WTC11 (cell line): ENCODE measurements at regions not wholly inside any gene's neighbourhood (a gene's known extent, or its start where the extent isn't known, plus 50 kb on each side); places are given as distances from the start of the nearest gene placed in this dataset.

Source experiments
- ATAC-seq: fragments of 200-7000 bp; cut with Tn5 transposase; 2 replicates; pipeline ENCODE4 v1.10.0; 2021; ENCODE audit warnings: mild to moderate bottlenecking, moderate library complexity
- CTCF ChIA-PET: fragments of 300-600 bp; sonication (Branson Sonifier 250); formaldehyde crosslinking; loops from one replicate; lab custom pipeline; 2021; ENCODE audit warnings: antibody characterized with exemption; lab: Charles Lee
- POLR2A ChIA-PET: fragments of 350-600 bp; sonication (Branson Sonifier 250); formaldehyde crosslinking; loops from one replicate; lab custom pipeline; 2021; ENCODE audit warnings: antibody characterized with exemption; lab: Charles Lee
- DNase-seq: peaks from one replicate; pipeline ENCODE4 v3.0.0; 2021; ENCODE audit warnings: low spot score
- H3K27ac Mint-ChIP-seq: 2 replicates; pipeline ENCODE4 v1.8.0; 2021; ENCODE audit warnings: mixed read lengths
- H3K27me3 Mint-ChIP-seq: 2 replicates; pipeline ENCODE4 v1.8.0; 2021; ENCODE audit warnings: low read depth, mild to moderate bottlenecking, moderate library complexity, mixed read lengths
- H3K36me3 Mint-ChIP-seq: 2 replicates; pipeline ENCODE4 v1.8.0; 2021; ENCODE audit warnings: mixed read lengths
- H3K4me1 Mint-ChIP-seq: 2 replicates; pipeline ENCODE4 v1.8.0; 2022; ENCODE audit warnings: mixed read lengths
- H3K4me3 Mint-ChIP-seq: 2 replicates; pipeline ENCODE4 v1.8.0; 2021; ENCODE audit warnings: mild to moderate bottlenecking, moderate library complexity, mixed read lengths
- H3K9me3 Mint-ChIP-seq: 2 replicates; pipeline ENCODE4 v1.8.0; 2021; ENCODE audit warnings: mixed read lengths
- AFF4 ChIP-seq: sonication (generic); formaldehyde crosslinking; IDR thresholded peaks from 2 replicates; pipeline ENCODE4 v1.8.1; 2023; ENCODE audit warnings: mild to moderate bottlenecking, missing genetic modification reagents, borderline replicate concordance
- AR ChIP-seq: fragments of 250-450 bp; sonication (Bioruptor Pico); IDR thresholded peaks from 2 replicates; pipeline ENCODE4 v1.9.0; 2021; ENCODE audit warnings: mild to moderate bottlenecking
- ATF6 ChIP-seq: sonication (generic); formaldehyde crosslinking; IDR thresholded peaks from 2 replicates; pipeline ENCODE4 v1.8.1; 2023; ENCODE audit warnings: mild to moderate bottlenecking, missing genetic modification reagents
- CDX4 ChIP-seq: fragments of 250-450 bp; sonication (Bioruptor Pico); IDR thresholded peaks from 2 replicates; pipeline ENCODE4 v1.9.0; 2021; ENCODE audit warnings: moderate library complexity, mild to moderate bottlenecking, inconsistent platforms, borderline replicate concordance
- CREB1 ChIP-seq: sonication (generic); formaldehyde crosslinking; IDR thresholded peaks from 2 replicates; pipeline ENCODE4 v1.8.0; 2023; ENCODE audit warnings: mild to moderate bottlenecking, missing genetic modification reagents
- CREM ChIP-seq: sonication (generic); formaldehyde crosslinking; IDR thresholded peaks from 2 replicates; pipeline ENCODE4 v1.8.1; 2022; ENCODE audit warnings: mild to moderate bottlenecking, missing genetic modification reagents, moderate library complexity
- CTCF ChIP-seq: fragments of 200-600 bp; IDR thresholded peaks from 2 replicates; pipeline ENCODE4 v1.8.0; 2022; ENCODE audit warnings: antibody characterized with exemption
- EMX1 ChIP-seq: fragments of 250-450 bp; sonication (Bioruptor Pico); IDR thresholded peaks from 2 replicates; pipeline ENCODE4 v1.8.0; 2021; ENCODE audit warnings: mild to moderate bottlenecking
- KAT7 ChIP-seq: sonication (generic); formaldehyde crosslinking; IDR thresholded peaks from 2 replicates; pipeline ENCODE4 v1.8.1; 2023; ENCODE audit warnings: missing genetic modification reagents, mild to moderate bottlenecking, borderline replicate concordance
- MYBL2 ChIP-seq: sonication (generic); formaldehyde crosslinking; IDR thresholded peaks from 2 replicates; pipeline ENCODE4 v1.8.1; 2023; ENCODE audit warnings: mild to moderate bottlenecking, moderate library complexity, missing genetic modification reagents
- NFATC4 ChIP-seq: fragments of 250-450 bp; sonication (Bioruptor Pico); IDR thresholded peaks from 2 replicates; pipeline ENCODE4 v1.9.0; 2021; ENCODE audit warnings: mild to moderate bottlenecking
- NFYB ChIP-seq: sonication (generic); formaldehyde crosslinking; conservative IDR thresholded peaks from 2 replicates; pipeline ENCODE4 v1.8.0; 2022; ENCODE audit warnings: low read depth, missing genetic modification reagents
- PREB ChIP-seq: sonication (generic); formaldehyde crosslinking; IDR thresholded peaks from 2 replicates; pipeline ENCODE4 v1.8.1; 2022; ENCODE audit warnings: mild to moderate bottlenecking, missing genetic modification reagents, moderate library complexity, borderline replicate concordance
- SMAD4 ChIP-seq: sonication (generic); formaldehyde crosslinking; IDR thresholded peaks from 2 replicates; pipeline ENCODE4 v1.8.0; 2022; ENCODE audit warnings: mild to moderate bottlenecking, missing genetic modification reagents
- TCF7 ChIP-seq: sonication (generic); formaldehyde crosslinking; IDR thresholded peaks from 2 replicates; pipeline ENCODE4 v1.8.0; 2022; ENCODE audit warnings: mild to moderate bottlenecking, low read depth, missing genetic modification reagents, moderate library complexity
- TP53 ChIP-seq: sonication (generic); formaldehyde crosslinking; IDR thresholded peaks from 2 replicates; pipeline ENCODE4 v1.8.1; 2023; ENCODE audit warnings: mild to moderate bottlenecking, missing genetic modification reagents
- USF2 ChIP-seq: sonication (generic); formaldehyde crosslinking; IDR thresholded peaks from 2 replicates; pipeline ENCODE4 v1.8.1; 2023; ENCODE audit warnings: mild to moderate bottlenecking, missing genetic modification reagents, moderate library complexity
- ZNF121 ChIP-seq: sonication (generic); formaldehyde crosslinking; IDR thresholded peaks from 2 replicates; pipeline ENCODE4 v1.8.0; 2023; ENCODE audit warnings: missing genetic modification reagents
- ZNF281 ChIP-seq: sonication (generic); formaldehyde crosslinking; IDR thresholded peaks from 2 replicates; pipeline ENCODE4 v1.8.0; 2023; ENCODE audit warnings: mild to moderate bottlenecking, missing genetic modification reagents

- no peak for TF ChIP-seq AFF4 (CRISPR knock-in tag)
These were observed 233.6 kb downstream of the TRIML1 start (continued) for GRCh38 chr4:188372829-188373228.

- H3K27ac Mint-ChIP-seq, result no peak overlapping the region
- H3K36me3 Mint-ChIP-seq, result peaks cover 27% of the 10 kb centered on the region
- CTCF ChIA-PET, result no interaction called here
- POLR2A ChIA-PET, result no interaction called here
- H3K27me3 Mint-ChIP-seq, result peaks cover 3% of the 10 kb centered on the region; the same call in 1 of the 2 replicates
- no peak overlapping the region for H3K4me3 Mint-ChIP-seq
- ATAC-seq, result no peak
- peaks cover 37% of the 10 kb centered on the region for H3K9me3 Mint-ChIP-seq
- no peak for DNase-seq
- TF ChIP-seq EMX1 (CRISPR knock-in tag) (no peak), ATF6 (CRISPR knock-in tag) (no peak), TP53 (no peak), KAT7 (CRISPR knock-in tag) (no peak), MYBL2 (CRISPR knock-in tag) (no peak), ZNF121 (CRISPR knock-in tag) (no peak), PREB (CRISPR knock-in tag) (no peak), NFATC4 (no peak), TCF7 (CRISPR knock-in tag) (no peak), USF2 (CRISPR knock-in tag) (no peak), CTCF (no peak), ZNF281 (CRISPR knock-in tag) (no peak), NFYB (no peak), CDX4 (no peak), CREB1 (CRISPR knock-in tag) (no peak), SMAD4 (CRISPR knock-in tag) (no peak), CREM (no peak), AR (CRISPR knock-in tag) (no peak)
- H3K4me1 Mint-ChIP-seq, result peaks cover 4% of the 10 kb centered on the region; the same call in 1 of the 2 replicates
These were observed 235.6 kb downstream of the TRIML1 start for GRCh38 chr4:188374871-188375270.
